Body of pancreas (tissue), 4 donors: ENCODE measurements at regions not wholly inside any gene's neighbourhood (a gene's known extent, or its start where the extent isn't known, plus 50 kb on each side); places are given as distances from the start of the nearest gene placed in this dataset.

Experiments used
- CTCF ChIP-seq, 7 experiments: fragments of 450-650 bp in 4 of 7; fragments of 200-600 bp in 3 of 7; sonication (generic) in 3 of 7; IDR thresholded peaks; one replicate each; pipeline ENCODE4 v1.5.1; 2016 to 2019; ENCODE audit warnings: antibody characterized with exemption in 7 of 7
- POLR2A ChIP-seq, 3 donors: fragments of 450-650 bp; IDR thresholded peaks; one replicate each; pipeline ENCODE4 v1.6.1; 2016; ENCODE audit warnings: antibody characterized with exemption in 3 of 3, mild to moderate bottlenecking in 2 of 3

GRCh38 chr9:126116351-126117157, 210.1 kb upstream of the MVB12B start:
- TF ChIP-seq CTCF (IDR thresholded peaks at IDR 0.05) (no peak), POLR2A (IDR thresholded peaks at IDR 0.05) (no peak)
